Calu3 (cell line): ENCODE measurements at regions not wholly inside any gene's neighbourhood (a gene's known extent, or its start where the extent isn't known, plus 50 kb on each side); places are given as distances from the start of the nearest gene placed in this dataset.

Experiments
- BruUV-seq: library from RNA; stranded (reverse); fragments of 400-500 nt; replicated peaks from 2 replicates; lab custom pipeline; 2021; lab: Mats Ljungman, UMichigan
- CTCF ChIA-PET: fragments of 300-600 bp; sonication (Branson Sonifier 250); formaldehyde crosslinking; loops from one replicate; lab custom pipeline; 2022; ENCODE audit warnings: antibody characterized with exemption; lab: Charles Lee
- DNase-seq: peaks from one replicate; pipeline ENCODE4 v3.0.0; 2022
- H3K27ac Mint-ChIP-seq: one replicate; pipeline ENCODE4 v1.8.0; 2022; ENCODE audit warnings: mixed read lengths; ENCODE audit not compliant: unreplicated experiment
- H3K27me3 Mint-ChIP-seq: one replicate; pipeline ENCODE4 v1.8.0; 2022; ENCODE audit warnings: mixed read lengths; ENCODE audit not compliant: unreplicated experiment
- H3K36me3 Mint-ChIP-seq: one replicate; pipeline ENCODE4 v1.8.0; 2022; ENCODE audit warnings: mild to moderate bottlenecking, moderate library complexity, mixed read lengths; ENCODE audit not compliant: insufficient read depth, unreplicated experiment
- H3K4me1 Mint-ChIP-seq: one replicate; pipeline ENCODE4 v1.8.0; 2022; ENCODE audit warnings: mild to moderate bottlenecking, low read depth, mixed read lengths; ENCODE audit not compliant: unreplicated experiment
- H3K4me3 Mint-ChIP-seq: one replicate; pipeline ENCODE4 v1.8.0; 2022; ENCODE audit warnings: mild to moderate bottlenecking, low read depth, moderate library complexity, mixed read lengths; ENCODE audit not compliant: unreplicated experiment
- H3K9me3 Mint-ChIP-seq: one replicate; pipeline ENCODE4 v1.8.0; 2022; ENCODE audit warnings: low read depth, mixed read lengths; ENCODE audit not compliant: unreplicated experiment
- CTCF ChIP-seq: fragments of 200-600 bp; IDR thresholded peaks from one replicate; pipeline ENCODE4 v1.8.0; 2022; ENCODE audit warnings: antibody characterized with exemption; ENCODE audit not compliant: unreplicated experiment
- intact Hi-C: fragments of 100-400 bp; cut with micrococcal nuclease; formaldehyde crosslinking; loops from one replicate; pipeline ENCODE4 v1.10.0; 2022; ENCODE audit not compliant: unreplicated experiment

- H3K4me1 Mint-ChIP-seq, result no peaks in the 10 kb centered on the region
- BruUV-seq, result no TSS peak
- intact Hi-C loops, result no loop called here
These were observed 217.0 kb upstream of the PRR20A start for GRCh38 chr13:56923626-56924140.

GRCh38 chr13:56924401-56924800, 216.3 kb upstream of the PRR20A start:
- H3K9me3 Mint-ChIP-seq, result peaks cover 2% of the 10 kb centered on the region
- TF ChIP-seq CTCF, result no peak

More at GRCh38 chr13:56923626-56924140, 217.0 kb upstream of the PRR20A start:
- peaks cover 2% of the 10 kb centered on the region for H3K9me3 Mint-ChIP-seq
- H3K27me3 Mint-ChIP-seq, result no peaks in the 10 kb centered on the region
- no peak overlapping the region for H3K27ac Mint-ChIP-seq
- no peaks in the 10 kb centered on the region for H3K36me3 Mint-ChIP-seq
- no peak overlapping the region for H3K4me3 Mint-ChIP-seq
- no peak for DNase-seq
- TF ChIP-seq CTCF, result no peak
- CTCF ChIA-PET, result no interaction called here

GRCh38 chr13:56932104-56932503, 208.6 kb upstream of the PRR20A start:
- TF ChIP-seq CTCF, result no peak
- Mint-ChIP-seq H3K9me3 (no peaks in the 10 kb centered on the region), H3K4me1 (no peaks in the 10 kb centered on the region), H3K4me3 (no peak overlapping the region), H3K27me3 (no peaks in the 10 kb centered on the region), H3K27ac (no peak overlapping the region), H3K36me3 (no peaks in the 10 kb centered on the region)
- intact Hi-C loops, result no loop called here
- DNase-seq, result no peak
- CTCF ChIA-PET, result no interaction called here
- no TSS peak for BruUV-seq

More at GRCh38 chr13:56924401-56924800, 216.3 kb upstream of the PRR20A start:
- Mint-ChIP-seq H3K36me3 (no peaks in the 10 kb centered on the region), H3K27me3 (no peaks in the 10 kb centered on the region), H3K4me1 (no peaks in the 10 kb centered on the region), H3K4me3 (no peak overlapping the region), H3K27ac (no peak overlapping the region)
- no TSS peak for BruUV-seq
- DNase-seq, result no peak
- CTCF ChIA-PET, result no interaction called here
- intact Hi-C loops, result no loop called here

GRCh38 chr13:56953965-56954364, 186.8 kb upstream of the PRR20A start:
- Mint-ChIP-seq H3K4me1 (no peaks in the 10 kb centered on the region), H3K27me3 (no peaks in the 10 kb centered on the region), H3K27ac (no peak overlapping the region), H3K4me3 (no peak overlapping the region), H3K36me3 (no peaks in the 10 kb centered on the region), H3K9me3 (no peaks in the 10 kb centered on the region)
- no peak for TF ChIP-seq CTCF
- no peak for DNase-seq
- intact Hi-C loops, result no loop called here
- CTCF ChIA-PET, result no interaction called here
- no TSS peak for BruUV-seq
